Osteoblast (primary cell): ENCODE measurements at regions not wholly inside any gene's neighbourhood (a gene's known extent, or its start where the extent isn't known, plus 50 kb on each side); places are given as distances from the start of the nearest gene placed in this dataset.

Source experiments
- DNase-seq: peaks from one replicate; pipeline ENCODE4 v3.0.0; 2011; ENCODE audit warnings: low spot score, mixed read lengths; ENCODE audit not compliant: insufficient read length; ENCODE audit errors: missing footprints
- H2AFZ ChIP-seq: 2 replicates; pipeline ENCODE4 v1.6.0; 2011; ENCODE audit warnings: mild to moderate bottlenecking, low read length
- H3K27ac ChIP-seq: 2 replicates; pipeline ENCODE4 v1.5.1; 2011; ENCODE audit warnings: mild to moderate bottlenecking, low read depth, low read length, moderate library complexity
- H3K27me3 ChIP-seq: 2 replicates; pipeline ENCODE4 v1.6.0; 2012; ENCODE audit warnings: mild to moderate bottlenecking, control low read depth, inconsistent platforms, low read length, moderate library complexity; ENCODE audit not compliant: insufficient read depth
- H3K36me3 ChIP-seq: 2 replicates; pipeline ENCODE4 v1.5.1; 2011; ENCODE audit warnings: mild to moderate bottlenecking, low read length, control low read depth, moderate library complexity; ENCODE audit not compliant: insufficient read depth
- H3K4me1 ChIP-seq: 2 replicates; pipeline ENCODE4 v1.5.1; 2011; ENCODE audit warnings: mild to moderate bottlenecking, low read length, control low read depth, moderate library complexity; ENCODE audit not compliant: insufficient read depth
- H3K4me2 ChIP-seq: 2 replicates; pipeline ENCODE4 v1.6.0; 2011; ENCODE audit warnings: mild to moderate bottlenecking, low read length; ENCODE audit not compliant: insufficient read depth
- H3K4me3 ChIP-seq: fragments of 200-600 bp; sonication (generic); 3 replicates; pipeline ENCODE4 v1.5.1; 2012; ENCODE audit warnings: mild to moderate bottlenecking, low read length, inconsistent platforms; ENCODE audit not compliant: insufficient read depth
- H3K79me2 ChIP-seq: 2 replicates; pipeline ENCODE4 v1.6.0; 2012; ENCODE audit warnings: mild to moderate bottlenecking, low read length, control low read depth, inconsistent platforms; ENCODE audit not compliant: insufficient read depth
- H3K9me3 ChIP-seq: 2 replicates; pipeline ENCODE4 v1.5.1; 2011; ENCODE audit warnings: low read depth, low read length, control low read depth
- H4K20me1 ChIP-seq: 2 replicates; pipeline ENCODE4 v1.6.0; 2012; ENCODE audit warnings: mild to moderate bottlenecking, low read length, control low read depth; ENCODE audit not compliant: insufficient read depth
- TF ChIP-seq, protein P1 (sequence below): IDR thresholded peaks from 2 replicates; pipeline ENCODE4 v1.5.1; 2011; ENCODE audit warnings: mild to moderate bottlenecking, low read depth, low read length, moderate library complexity; ENCODE audit errors: extremely low read depth

DNA sequence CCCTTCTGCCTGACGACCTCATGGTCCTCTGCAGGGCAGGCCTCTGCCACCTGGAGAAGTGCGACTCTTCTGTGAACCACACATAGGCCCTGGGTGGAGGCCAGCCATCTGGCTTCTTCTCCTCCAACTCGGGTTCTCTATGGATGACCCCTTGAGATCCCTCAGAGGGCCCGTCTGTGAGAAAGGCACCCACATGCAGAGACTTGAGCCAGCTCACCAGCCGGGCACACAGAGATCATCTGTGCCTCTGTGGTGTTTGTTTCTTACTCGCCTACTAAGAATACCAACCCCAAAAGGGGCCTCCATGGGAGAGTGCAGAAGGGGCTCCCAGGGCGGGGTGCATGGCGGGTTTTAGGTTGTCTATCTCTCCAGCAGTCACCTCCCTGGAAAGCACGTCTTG, 176.5 kb upstream of the SALL3 start:
- TF ChIP-seq, protein P1, sequence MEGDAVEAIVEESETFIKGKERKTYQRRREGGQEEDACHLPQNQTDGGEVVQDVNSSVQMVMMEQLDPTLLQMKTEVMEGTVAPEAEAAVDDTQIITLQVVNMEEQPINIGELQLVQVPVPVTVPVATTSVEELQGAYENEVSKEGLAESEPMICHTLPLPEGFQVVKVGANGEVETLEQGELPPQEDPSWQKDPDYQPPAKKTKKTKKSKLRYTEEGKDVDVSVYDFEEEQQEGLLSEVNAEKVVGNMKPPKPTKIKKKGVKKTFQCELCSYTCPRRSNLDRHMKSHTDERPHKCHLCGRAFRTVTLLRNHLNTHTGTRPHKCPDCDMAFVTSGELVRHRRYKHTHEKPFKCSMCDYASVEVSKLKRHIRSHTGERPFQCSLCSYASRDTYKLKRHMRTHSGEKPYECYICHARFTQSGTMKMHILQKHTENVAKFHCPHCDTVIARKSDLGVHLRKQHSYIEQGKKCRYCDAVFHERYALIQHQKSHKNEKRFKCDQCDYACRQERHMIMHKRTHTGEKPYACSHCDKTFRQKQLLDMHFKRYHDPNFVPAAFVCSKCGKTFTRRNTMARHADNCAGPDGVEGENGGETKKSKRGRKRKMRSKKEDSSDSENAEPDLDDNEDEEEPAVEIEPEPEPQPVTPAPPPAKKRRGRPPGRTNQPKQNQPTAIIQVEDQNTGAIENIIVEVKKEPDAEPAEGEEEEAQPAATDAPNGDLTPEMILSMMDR, result no peak
- Histone ChIP-seq H3K27me3 (no peaks in the 10 kb centered on the region), H3K4me1 (no peaks in the 10 kb centered on the region), H3K4me2 (no peak overlapping the region), H2AFZ (no peak overlapping the region), H3K9me3 (no peaks in the 10 kb centered on the region), H3K36me3 (no peaks in the 10 kb centered on the region), H3K79me2 (no peaks in the 10 kb centered on the region), H3K4me3 (no peak overlapping the region), H3K27ac (no peak overlapping the region), H4K20me1 (no peaks in the 10 kb centered on the region)
- no peak for DNase-seq

DNA sequence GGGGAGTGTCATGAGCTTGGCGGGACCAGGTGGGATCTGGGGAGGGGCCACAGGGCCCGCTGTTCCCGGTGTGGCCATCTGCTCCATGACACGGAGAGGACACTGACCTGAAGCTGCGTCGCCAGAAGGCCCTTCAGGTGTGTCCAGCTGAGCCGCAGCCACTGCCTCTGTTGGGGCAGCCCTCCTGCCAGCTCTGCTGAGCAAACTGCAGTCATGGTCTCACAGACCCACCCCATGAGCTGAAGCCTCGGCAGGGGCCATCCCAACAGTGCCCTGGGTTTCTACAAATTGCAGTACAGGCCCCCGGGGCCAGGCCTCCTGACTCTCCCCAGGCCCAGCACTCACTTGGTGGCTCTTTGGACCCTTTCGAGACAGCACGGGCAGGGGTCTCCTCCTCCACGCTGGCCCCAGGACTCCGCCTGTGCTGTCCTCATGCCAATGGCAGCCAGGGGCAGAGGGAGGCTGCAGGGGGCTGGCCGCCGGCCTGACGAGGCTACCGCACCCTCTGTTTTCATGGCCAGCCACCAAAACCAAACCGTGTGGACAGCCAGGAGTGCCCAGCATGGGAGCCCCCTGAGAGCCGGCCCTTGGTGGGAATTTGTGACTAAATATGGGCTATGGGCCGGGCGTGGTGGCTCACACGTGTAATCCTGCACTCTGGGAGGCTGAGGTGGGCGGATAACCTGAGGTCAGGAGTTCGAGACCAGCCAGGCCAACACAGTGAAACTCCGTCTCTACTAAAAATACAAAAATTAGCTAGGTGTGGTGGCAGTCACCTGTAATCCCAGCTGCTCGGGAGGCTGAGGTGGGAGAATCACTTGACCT, 175.2 kb upstream of the SALL3 start:
- H3K27ac ChIP-seq, result no peak overlapping the region
- no peaks in the 10 kb centered on the region for H3K36me3 ChIP-seq
- no peak overlapping the region for H3K4me3 ChIP-seq
- no peaks in the 10 kb centered on the region for H3K4me1 ChIP-seq
- H3K27me3 ChIP-seq, result no peaks in the 10 kb centered on the region
- TF ChIP-seq, protein P1, result no peak
- no peak overlapping the region for H2AFZ ChIP-seq
- H3K79me2 ChIP-seq, result no peaks in the 10 kb centered on the region
- H3K4me2 ChIP-seq, result no peak overlapping the region
- H3K9me3 ChIP-seq, result no peaks in the 10 kb centered on the region
- no peaks in the 10 kb centered on the region for H4K20me1 ChIP-seq
- no peak for DNase-seq

DNA sequence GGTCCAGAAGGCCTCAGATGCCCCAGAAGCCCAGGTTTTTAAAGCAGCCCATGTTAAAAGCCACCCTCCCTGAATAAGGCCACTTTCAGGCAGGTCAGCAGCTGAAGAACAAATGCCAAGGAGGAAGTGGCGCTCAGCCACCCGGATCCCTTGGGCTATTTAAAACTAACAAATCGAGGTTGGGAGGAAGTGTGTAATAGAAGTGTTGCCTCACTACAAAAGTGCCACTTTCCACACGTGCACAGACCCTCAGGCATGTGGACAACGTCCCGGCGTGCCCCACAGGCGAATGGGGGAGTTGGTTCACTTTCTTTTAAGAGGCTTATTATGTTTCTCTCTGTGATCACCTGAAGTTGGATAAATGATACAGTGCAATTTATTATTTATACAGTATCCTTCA, 173.8 kb upstream of the SALL3 start:
- no peaks in the 10 kb centered on the region for H3K36me3 ChIP-seq
- no peak overlapping the region for H3K4me2 ChIP-seq
- H2AFZ ChIP-seq, result no peak overlapping the region
- no peaks in the 10 kb centered on the region for H3K4me1 ChIP-seq
- no peak overlapping the region for H3K4me3 ChIP-seq
- H3K9me3 ChIP-seq, result peaks cover 8% of the 10 kb centered on the region
- H3K27me3 ChIP-seq, result no peaks in the 10 kb centered on the region
- no peaks in the 10 kb centered on the region for H4K20me1 ChIP-seq
- no peak for DNase-seq
- H3K27ac ChIP-seq, result no peak overlapping the region
- H3K79me2 ChIP-seq, result no peaks in the 10 kb centered on the region
- TF ChIP-seq, protein P1, result no peak

DNA sequence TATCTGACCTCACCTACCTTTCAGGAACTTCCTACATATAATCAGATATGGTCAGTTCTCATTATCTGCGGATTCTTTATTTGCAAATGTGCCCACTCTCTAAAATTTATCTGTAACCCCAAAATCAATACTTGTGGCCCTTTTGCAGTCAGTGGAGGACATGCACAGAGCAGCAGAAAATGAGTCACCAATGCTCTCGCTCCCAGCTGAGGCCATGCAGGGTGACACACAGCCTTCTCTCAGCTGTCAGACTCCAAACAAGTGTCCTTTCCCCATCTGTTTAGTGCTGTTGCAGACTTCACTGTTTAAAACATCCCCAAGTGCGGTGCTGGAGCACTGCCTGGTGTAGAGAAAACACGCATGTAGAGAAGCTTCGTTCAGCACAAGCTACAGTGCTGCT, 171.9 kb upstream of the SALL3 start:
- TF ChIP-seq, protein P1, result no peak
- H3K4me2 ChIP-seq, result no peak overlapping the region

More for the DNA sequence above, 171.9 kb upstream of the SALL3 start:
- no peak overlapping the region for H2AFZ ChIP-seq
- no peaks in the 10 kb centered on the region for H4K20me1 ChIP-seq
- H3K36me3 ChIP-seq, result no peaks in the 10 kb centered on the region
- no peak overlapping the region for H3K4me3 ChIP-seq
- H3K4me1 ChIP-seq, result no peaks in the 10 kb centered on the region
- H3K79me2 ChIP-seq, result no peaks in the 10 kb centered on the region
- no peak overlapping the region for H3K27ac ChIP-seq
- H3K27me3 ChIP-seq, result no peaks in the 10 kb centered on the region
- no peak for DNase-seq
- peaks cover 8% of the 10 kb centered on the region for H3K9me3 ChIP-seq
